ENCODE measurements at regions not wholly inside any gene's neighbourhood (a gene's known extent, or its start where the extent isn't known, plus 50 kb on each side); places are given as distances from the start of the nearest gene placed in this dataset.
"Not testable (repeated sequence)": the region's sequence is repeated elsewhere in the genome, so short reads cannot be mapped to it uniquely, and the experiment has no call there.

- DNase-seq = no peak
Measured at GRCh38 chr2:212766921-212767320, 228.3 kb upstream of the ERBB4 start.

GRCh38 chr2:212752730-212753351 lies 214.2 kb upstream of the ERBB4 start:
- no peak for DNase-seq

GRCh38 chr2:212745359-212745758 lies 206.8 kb upstream of the ERBB4 start:
- DNase-seq = no peak

GRCh38 chr2:212737392-212738172 lies 199.0 kb upstream of the ERBB4 start:
- no peak for DNase-seq

- DNase-seq = no peak
Measured at GRCh38 chr2:212736385-212736726, 197.8 kb upstream of the ERBB4 start.

- no peak for DNase-seq
Measured at GRCh38 chr2:212733273-212733672, 194.7 kb upstream of the ERBB4 start.

- no peak for DNase-seq
Measured at GRCh38 chr2:212732860-212733259, 194.3 kb upstream of the ERBB4 start.

GRCh38 chr2:212730994-212731393 lies 192.4 kb upstream of the ERBB4 start:
- DNase-seq = no peak

GRCh38 chr2:212728717-212729116 lies 190.1 kb upstream of the ERBB4 start:
- no peak for DNase-seq

- peak; percentile 7 for DNase-seq
Measured at GRCh38 chr2:212727751-212728150, 189.1 kb upstream of the ERBB4 start.

GRCh38 chr2:212726403-212726802 lies 187.8 kb upstream of the ERBB4 start:
- DNase-seq = no peak

GRCh38 chr2:212725180-212725579 lies 186.6 kb upstream of the ERBB4 start:
- DNase-seq = no peak

GRCh38 chr2:212723226-212723625 lies 184.6 kb upstream of the ERBB4 start:
- no peak for DNase-seq

- no peak for DNase-seq
Measured at GRCh38 chr2:212722046-212722445, 183.4 kb upstream of the ERBB4 start.

- DNase-seq = no peak
Measured at GRCh38 chr2:212721026-212721451, 182.4 kb upstream of the ERBB4 start.

GRCh38 chr2:212715411-212715810 lies 176.8 kb upstream of the ERBB4 start:
- not testable (repeated sequence) for DNase-seq

GRCh38 chr2:212713681-212714080 lies 175.1 kb upstream of the ERBB4 start:
- DNase-seq = no peak

- no peak for DNase-seq
Measured at GRCh38 chr2:212712991-212713390, 174.4 kb upstream of the ERBB4 start.

- DNase-seq = no peak
Measured at GRCh38 chr2:212712466-212712865, 173.9 kb upstream of the ERBB4 start.

- DNase-seq = no peak
Measured at GRCh38 chr2:212711856-212712255, 173.3 kb upstream of the ERBB4 start.

GRCh38 chr2:212709280-212709679 lies 170.7 kb upstream of the ERBB4 start:
- DNase-seq = no peak

- no peak for DNase-seq
Measured at GRCh38 chr2:212708355-212708754, 169.8 kb upstream of the ERBB4 start.

GRCh38 chr2:212695426-212695825 lies 156.8 kb upstream of the ERBB4 start:
- DNase-seq = no peak

GRCh38 chr2:212694398-212694797 lies 155.8 kb upstream of the ERBB4 start:
- DNase-seq = no peak

GRCh38 chr2:212692466-212692865 lies 153.9 kb upstream of the ERBB4 start:
- no peak for DNase-seq

Measured in CD4-positive, alpha-beta T cell treated with Interleukin-17A for 1 hour (primary cell).